ENCODE measurements at regions not wholly inside any gene's neighbourhood (a gene's known extent, or its start where the extent isn't known, plus 50 kb on each side); places are given as distances from the start of the nearest gene placed in this dataset.

- no peaks in the 10 kb centered on the region for H3K4me1 ChIP-seq (ENCODE audit: control insufficient read depth in 1 of 2, low read depth in 2 of 2)
- no peak overlapping the region for H3K4me3 ChIP-seq
- no peaks in the 10 kb centered on the region for H3K9me3 ChIP-seq
- no peak for TF ChIP-seq CTCF (IDR thresholded peaks at IDR 0.05)
- no peak overlapping the region for H3K27ac ChIP-seq
- no peaks in the 10 kb centered on the region for H3K36me3 ChIP-seq
- ATAC-seq (ENCODE audit: insufficient number of reproducible peaks, low FRiP score, low read depth) (no peak), DNase-seq (ENCODE audit: low spot score) (no peak)
- H3K27me3 ChIP-seq (replicated peaks; ENCODE audit: insufficient read depth): no peaks in the 10 kb centered on the region
These were observed 98.8 kb downstream of the ADRA2C start for GRCh38 chr4:3864742-3865721.

GRCh38 chr4:3865986-3866812 lies 100.0 kb downstream of the ADRA2C start:
- no peak overlapping the region for H3K4me3 ChIP-seq
- ATAC-seq (ENCODE audit: insufficient number of reproducible peaks, low FRiP score, low read depth): no peak
- H3K27me3 ChIP-seq (replicated peaks; ENCODE audit: insufficient read depth): no peaks in the 10 kb centered on the region
- no peak for TF ChIP-seq CTCF (IDR thresholded peaks at IDR 0.05)
- H3K36me3 ChIP-seq: no peaks in the 10 kb centered on the region
- no peaks in the 10 kb centered on the region for H3K9me3 ChIP-seq
- no peak for DNase-seq (ENCODE audit: low spot score)
- H3K4me1 ChIP-seq (ENCODE audit: control insufficient read depth in 1 of 2, low read depth in 2 of 2): no peaks in the 10 kb centered on the region
- H3K27ac ChIP-seq: no peak overlapping the region

GRCh38 chr4:3866813-3867129 lies 100.6 kb downstream of the ADRA2C start:
- H3K4me1 ChIP-seq (ENCODE audit: control insufficient read depth in 1 of 2, low read depth in 2 of 2): no peaks in the 10 kb centered on the region
- H3K9me3 ChIP-seq: no peaks in the 10 kb centered on the region
- DNase-seq (ENCODE audit: low spot score) (no peak), ATAC-seq (ENCODE audit: insufficient number of reproducible peaks, low FRiP score, low read depth) (no peak)
- no peak for TF ChIP-seq CTCF (IDR thresholded peaks at IDR 0.05)
- H3K27me3 ChIP-seq (replicated peaks; ENCODE audit: insufficient read depth): no peaks in the 10 kb centered on the region
- no peak overlapping the region for H3K4me3 ChIP-seq
- H3K27ac ChIP-seq: no peak overlapping the region
- H3K36me3 ChIP-seq: no peaks in the 10 kb centered on the region

GRCh38 chr4:3867403-3868100 lies 101.4 kb downstream of the ADRA2C start:
- no peaks in the 10 kb centered on the region for H3K9me3 ChIP-seq
- H3K4me1 ChIP-seq (ENCODE audit: control insufficient read depth in 1 of 2, low read depth in 2 of 2): no peaks in the 10 kb centered on the region
- H3K27ac ChIP-seq: no peak overlapping the region
- ATAC-seq (ENCODE audit: insufficient number of reproducible peaks, low FRiP score, low read depth): no peak
- DNase-seq (ENCODE audit: low spot score): no peak
- H3K4me3 ChIP-seq: no peak overlapping the region
- H3K27me3 ChIP-seq (replicated peaks; ENCODE audit: insufficient read depth): no peaks in the 10 kb centered on the region
- no peak for TF ChIP-seq CTCF (IDR thresholded peaks at IDR 0.05)
- H3K36me3 ChIP-seq: no peaks in the 10 kb centered on the region
